Middle frontal gyrus (tissue), 1 donor: ENCODE measurements at regions not wholly inside any gene's neighbourhood (a gene's known extent, or its start where the extent isn't known, plus 50 kb on each side); places are given as distances from the start of the nearest gene placed in this dataset.

Experiments used
- DNase-seq: peaks from one replicate; pipeline ENCODE4 v3.0.0-alpha.2; 2015; ENCODE audit warnings: low spot score; ENCODE audit errors: extremely low spot score

GRCh38 chr10:130761032-130761575, 550.4 kb downstream of the TCERG1L start:
- no peak for DNase-seq

DNA sequence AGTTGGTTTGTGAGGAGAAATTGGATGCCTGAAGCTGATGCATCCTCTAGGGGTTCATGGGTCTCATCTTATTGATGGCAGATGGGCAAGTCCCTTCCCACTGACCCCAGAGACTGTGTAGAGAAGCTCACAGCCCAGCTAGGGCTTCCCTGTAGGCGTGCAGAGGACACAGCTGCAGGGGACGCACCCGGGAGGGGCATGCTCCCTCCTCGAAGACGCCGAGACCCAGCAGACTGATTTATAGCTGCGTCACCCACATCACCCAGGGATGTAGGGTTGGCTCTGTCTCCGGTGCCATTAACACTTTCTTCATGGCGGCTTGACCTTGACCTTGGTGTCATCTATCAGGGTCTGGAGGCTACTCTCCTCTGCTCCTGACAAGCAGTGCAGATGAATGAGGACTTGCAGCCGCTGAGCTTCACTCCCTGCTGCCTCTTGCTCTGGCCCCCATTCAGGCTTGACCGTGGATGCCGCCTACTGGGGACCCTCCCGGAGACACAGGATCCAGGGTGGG, 549.7 kb downstream of the TCERG1L start:
- DNase-seq, result no peak

- no peak for DNase-seq
Observed at GRCh38 chr10:130762491-130762890, 549.0 kb downstream of the TCERG1L start.

GRCh38 chr10:130763071-130763470, 548.5 kb downstream of the TCERG1L start:
- DNase-seq, result no peak

DNA sequence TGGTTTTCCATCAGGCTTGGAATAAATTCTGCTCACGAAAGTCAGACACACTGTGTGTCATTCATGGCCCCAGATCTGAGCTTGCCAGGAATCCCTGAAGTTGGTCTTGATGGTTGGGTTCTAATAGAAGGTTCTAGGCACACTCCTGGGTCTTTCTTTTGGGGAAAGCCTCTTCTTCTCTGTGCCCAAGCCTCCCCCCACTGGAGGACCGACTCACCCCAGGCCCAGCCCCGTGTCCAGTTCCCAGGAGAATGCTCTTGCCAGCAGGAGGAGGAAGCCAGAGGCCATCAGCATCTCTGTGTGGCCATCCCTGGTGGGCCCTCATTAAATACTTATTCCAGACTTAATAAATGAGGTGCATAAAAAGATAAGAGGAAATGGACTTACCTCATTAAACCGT, 548.0 kb downstream of the TCERG1L start:
- DNase-seq, result no peak

- no peak for DNase-seq
Observed at GRCh38 chr10:130764651-130765050, 546.9 kb downstream of the TCERG1L start.

GRCh38 chr10:130766071-130766470, 545.5 kb downstream of the TCERG1L start:
- no peak for DNase-seq

GRCh38 chr10:130767116-130767730, 544.3 kb downstream of the TCERG1L start:
- no peak for DNase-seq

- DNase-seq, result no peak
Observed at GRCh38 chr10:130769146-130770017, 542.1 kb downstream of the TCERG1L start.

- DNase-seq, result no peak
Observed at GRCh38 chr10:130770018-130770630, 541.4 kb downstream of the TCERG1L start.

DNA sequence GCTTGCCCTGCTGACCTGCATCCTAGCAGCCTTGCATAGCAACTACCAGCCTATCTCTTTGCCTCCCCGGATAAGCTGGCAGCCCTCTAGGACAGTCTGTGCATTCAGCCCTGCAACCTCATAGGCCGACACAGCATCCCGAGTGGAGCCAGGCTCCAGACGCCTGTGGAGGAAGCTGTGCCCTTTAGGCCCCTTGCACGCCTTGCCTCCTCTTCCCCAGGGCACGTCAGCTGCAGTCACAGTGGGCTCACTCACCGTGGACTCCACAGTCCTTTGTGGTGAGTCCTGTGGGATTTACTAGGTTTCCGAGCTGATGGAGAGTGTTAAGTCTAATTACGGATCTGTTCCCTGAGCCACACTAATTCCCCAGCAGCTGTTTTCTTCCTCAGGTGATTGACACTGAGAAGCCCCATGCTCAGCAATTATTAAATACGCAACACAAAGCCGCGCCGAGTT, 540.0 kb downstream of the TCERG1L start:
- DNase-seq, result no peak

DNA sequence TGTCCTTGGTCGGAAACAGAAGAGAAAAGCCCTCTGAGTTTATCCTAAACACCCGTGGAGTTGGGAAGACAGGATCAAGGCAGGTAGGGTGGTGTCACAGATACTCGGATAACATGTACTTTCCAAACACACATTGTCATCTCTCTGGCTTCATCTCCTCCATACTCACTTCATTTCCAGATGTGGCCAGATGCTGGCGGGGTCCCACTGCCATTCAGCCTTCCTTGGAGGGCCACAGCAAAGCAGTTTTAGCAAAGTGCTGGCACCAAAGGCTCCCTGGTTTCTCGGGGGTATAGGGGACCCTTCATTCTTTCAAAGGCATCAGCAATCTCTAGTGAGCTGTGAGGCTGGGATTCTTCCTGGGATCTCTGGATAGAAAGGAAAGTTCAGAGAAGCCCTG, 539.5 kb downstream of the TCERG1L start:
- no peak for DNase-seq

DNA sequence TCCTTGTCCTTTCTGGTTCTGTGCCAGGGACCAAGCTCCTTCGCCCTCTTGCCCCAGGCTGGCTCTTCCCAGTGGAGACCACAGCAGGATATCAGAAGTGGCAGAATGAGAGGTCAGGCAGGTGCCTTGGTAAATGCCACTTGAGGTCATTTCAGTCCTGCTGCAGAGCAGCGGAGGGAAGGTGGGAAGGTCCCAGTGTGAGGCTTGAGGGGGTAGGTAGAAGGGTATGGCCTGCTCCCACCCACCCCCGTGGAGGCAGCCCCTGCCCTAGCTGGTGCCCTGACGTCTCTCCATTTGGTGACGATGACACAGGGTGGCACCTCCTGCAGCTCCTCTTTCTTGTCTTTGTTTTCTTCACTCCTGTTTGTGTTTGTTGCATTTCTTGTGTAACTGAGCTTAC, 538.8 kb downstream of the TCERG1L start:
- DNase-seq, result no peak

DNA sequence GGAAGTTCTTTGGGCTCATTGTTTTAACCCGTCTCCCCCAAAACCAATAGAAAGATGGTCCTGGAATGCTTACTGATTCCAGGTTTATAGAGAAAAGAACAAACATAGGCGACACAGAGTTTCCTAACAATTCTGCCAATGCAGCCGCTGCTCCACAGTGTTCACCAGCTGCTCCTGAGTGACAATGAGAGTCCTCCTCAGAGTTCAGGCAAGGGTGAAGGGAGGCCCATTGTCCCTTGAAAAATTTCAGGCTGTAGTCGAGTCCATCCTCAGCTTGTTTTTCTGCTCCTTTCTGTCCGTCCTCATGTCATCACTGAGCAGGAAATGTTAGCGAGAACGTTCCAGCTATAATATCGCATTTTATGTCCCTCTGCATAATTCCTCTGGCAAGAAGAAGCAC, 537.6 kb downstream of the TCERG1L start:
- DNase-seq, result no peak

GRCh38 chr10:130774871-130775270, 536.6 kb downstream of the TCERG1L start:
- DNase-seq, result no peak

DNA sequence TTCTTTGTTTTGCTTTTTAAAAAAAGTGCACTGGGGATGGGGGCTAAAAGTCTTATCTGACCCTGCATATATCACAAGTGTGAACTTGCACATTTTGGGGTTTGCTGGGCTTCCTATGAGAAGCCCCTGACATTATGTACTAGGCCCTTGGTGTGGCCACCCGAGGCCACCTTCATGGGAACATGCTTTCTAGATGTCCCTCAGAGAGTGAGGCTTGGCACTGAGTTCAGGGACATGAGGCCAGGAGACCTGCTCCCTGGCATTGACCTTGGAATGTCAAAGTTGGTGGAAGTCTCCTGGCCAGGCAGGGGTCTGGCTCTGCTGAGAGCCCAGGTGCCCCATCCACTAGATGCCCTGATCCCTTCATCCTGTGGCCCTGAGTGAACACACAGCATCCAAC, 536.2 kb downstream of the TCERG1L start:
- no peak for DNase-seq

- DNase-seq, result no peak
Observed at GRCh38 chr10:130776724-130777123, 534.8 kb downstream of the TCERG1L start.

DNA sequence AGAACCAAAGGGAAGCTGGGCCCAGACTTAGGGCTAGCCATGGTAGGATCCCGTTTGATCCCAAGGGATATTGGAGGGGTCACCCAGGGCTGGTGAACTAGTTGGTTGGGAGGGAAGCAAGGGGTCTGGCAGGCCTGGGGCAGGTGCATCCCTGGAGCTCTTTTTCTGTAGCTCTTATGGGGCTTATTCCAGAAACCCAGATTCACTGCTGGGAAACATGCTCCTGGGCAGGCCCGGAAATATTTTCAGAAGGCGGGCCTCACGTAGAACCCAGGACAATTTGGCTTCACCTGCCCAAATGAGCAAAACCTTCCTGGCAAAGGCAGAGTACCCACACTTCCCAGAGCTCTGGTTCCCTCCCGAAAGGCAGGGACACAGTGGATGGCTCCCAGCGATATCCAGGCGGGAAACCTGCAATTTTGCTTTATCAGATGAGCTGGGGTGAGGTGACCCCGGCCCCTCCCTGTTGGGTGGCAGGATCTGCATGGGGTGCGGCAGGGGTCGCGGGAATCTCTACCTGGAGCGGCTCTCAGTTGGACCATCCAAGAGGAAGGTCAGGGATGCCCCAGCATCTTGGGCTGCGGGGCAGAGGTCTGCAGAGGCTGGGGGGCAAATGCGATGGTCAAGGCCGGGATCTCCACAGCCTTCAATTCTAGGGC, 533.9 kb downstream of the TCERG1L start:
- DNase-seq, result no peak

DNA sequence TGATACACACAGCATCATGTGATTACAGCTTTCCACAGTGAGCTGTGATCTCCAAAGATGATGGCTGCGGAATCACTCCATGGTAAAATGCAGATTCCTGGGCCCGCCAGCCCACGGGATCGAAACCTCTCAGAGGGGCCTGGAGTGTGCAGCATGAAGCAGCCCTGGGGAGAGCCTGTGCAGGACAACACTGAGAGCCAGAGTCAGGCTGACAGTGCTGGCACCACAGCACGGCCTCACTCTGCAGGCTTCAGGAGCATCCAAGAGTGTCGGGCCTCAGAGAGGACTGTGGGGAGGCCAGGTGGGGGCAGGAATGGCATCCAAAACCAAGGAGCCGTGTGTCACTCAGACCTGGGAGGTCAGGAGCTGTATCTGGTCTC, 533.4 kb downstream of the TCERG1L start:
- DNase-seq, result no peak

GRCh38 chr10:130780763-130781162, 530.8 kb downstream of the TCERG1L start:
- DNase-seq, result no peak

DNA sequence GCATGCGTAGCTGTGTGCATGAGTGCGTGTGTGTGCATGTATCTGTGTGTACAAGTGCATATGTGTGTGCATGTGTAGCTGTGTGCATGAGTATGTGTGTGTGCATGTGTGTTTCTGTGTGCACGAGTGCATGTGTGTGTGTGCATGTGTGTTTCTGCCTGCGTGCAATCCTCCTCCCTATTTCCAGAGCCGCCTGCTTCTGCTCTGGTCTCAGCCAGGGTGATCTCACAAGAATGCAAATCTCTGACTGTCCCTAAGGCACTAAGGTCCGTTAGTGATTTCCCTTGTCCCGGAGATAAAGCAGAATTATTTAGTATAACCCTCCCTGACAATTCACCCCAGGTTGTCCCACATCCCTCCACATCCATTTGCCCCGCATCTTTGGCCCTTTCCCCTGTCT, 530.3 kb downstream of the TCERG1L start:
- DNase-seq, result no peak
